ENCODE measurements at regions not wholly inside any gene's neighbourhood (a gene's known extent, or its start where the extent isn't known, plus 50 kb on each side); places are given as distances from the start of the nearest gene placed in this dataset.

- DNase-seq (ENCODE audit: low read depth) = no peak
These were observed 582.6 kb downstream of the SOX6 start for GRCh38 chr11:15773476-15774387.

- DNase-seq (ENCODE audit: low read depth) = no peak
These were observed 581.9 kb downstream of the SOX6 start for GRCh38 chr11:15774388-15774939.

DNA sequence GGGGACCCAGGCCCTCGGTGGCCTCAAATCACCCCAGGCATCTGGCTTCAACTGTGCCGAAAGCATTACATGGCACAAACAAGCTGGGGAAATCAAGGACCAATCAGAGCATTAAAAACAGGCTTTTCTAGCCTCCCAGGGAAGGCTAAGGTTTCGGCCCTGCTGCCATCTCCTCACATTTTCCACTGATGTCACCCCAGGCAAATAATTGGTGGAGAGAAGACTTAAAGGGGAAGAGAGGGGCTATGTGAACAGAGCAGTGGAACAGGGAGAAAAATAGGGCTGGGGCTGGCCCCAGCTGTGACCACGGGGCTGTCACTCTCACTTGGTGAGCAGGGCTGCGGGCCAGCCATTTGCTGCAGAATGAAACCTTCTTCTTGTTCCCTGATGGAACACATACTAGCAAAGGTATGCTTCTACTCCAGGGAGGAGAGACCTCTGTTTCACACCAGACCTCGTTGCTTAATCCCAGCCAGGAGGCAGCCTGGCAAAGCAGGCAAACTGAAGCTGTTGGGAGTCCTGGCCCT is 581.3 kb downstream of the SOX6 start:
- DNase-seq (ENCODE audit: low read depth) = no peak

DNA sequence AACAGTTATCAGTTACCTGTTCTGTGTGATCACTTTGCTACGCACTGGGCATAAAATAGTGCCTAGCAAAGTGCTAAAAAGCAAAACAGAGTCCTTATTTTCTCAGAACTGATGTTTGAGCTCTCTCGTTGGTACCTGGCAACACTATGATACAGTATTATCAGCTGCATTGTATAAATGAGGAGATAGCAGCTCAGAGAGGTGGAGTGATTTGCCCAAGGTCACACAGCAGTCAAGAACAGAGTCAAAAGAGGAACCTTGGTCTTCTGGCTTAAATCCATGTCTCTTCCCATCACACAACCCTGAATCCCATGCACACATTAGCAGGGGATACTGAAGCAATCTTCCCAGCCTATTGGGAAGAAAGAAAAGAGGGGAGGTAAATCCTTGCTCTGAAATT is 580.5 kb downstream of the SOX6 start:
- no peak for DNase-seq (ENCODE audit: low read depth)

- DNase-seq (ENCODE audit: low read depth) = no peak
These were observed 580.0 kb downstream of the SOX6 start for GRCh38 chr11:15776366-15776765.

- DNase-seq (ENCODE audit: low read depth) = no peak
These were observed 576.8 kb downstream of the SOX6 start for GRCh38 chr11:15779518-15779917.

- DNase-seq (ENCODE audit: low read depth) = no peak
These were observed 576.0 kb downstream of the SOX6 start for GRCh38 chr11:15780382-15780781.

DNA sequence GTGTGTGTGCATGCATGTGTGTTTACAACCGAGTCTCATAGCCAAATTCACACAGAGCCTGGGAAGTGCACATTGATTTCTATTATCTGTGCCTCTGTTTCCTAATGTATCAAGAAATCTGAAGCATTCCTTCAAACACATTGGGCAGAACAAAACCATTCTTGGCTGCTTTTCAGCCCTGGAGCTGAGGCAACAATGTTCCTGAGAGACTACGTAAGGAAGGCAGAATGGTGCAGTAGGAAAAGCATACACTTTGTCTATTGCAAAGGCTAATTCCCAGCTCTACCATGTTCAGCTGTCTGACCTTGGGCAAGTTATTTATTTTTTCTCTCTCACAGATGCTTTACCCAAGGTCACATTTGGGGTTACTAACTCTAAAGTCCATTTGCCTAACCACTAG is 575.5 kb downstream of the SOX6 start:
- no peak for DNase-seq (ENCODE audit: low read depth)

- no peak for DNase-seq (ENCODE audit: low read depth)
These were observed 572.7 kb downstream of the SOX6 start for GRCh38 chr11:15783619-15784018.

GRCh38 chr11:15793043-15793996 is 563.0 kb downstream of the SOX6 start:
- no peak for DNase-seq (ENCODE audit: low read depth)

- DNase-seq (ENCODE audit: low read depth) = no peak
These were observed 561.8 kb downstream of the SOX6 start for GRCh38 chr11:15794361-15795150.

- no peak for DNase-seq (ENCODE audit: low read depth)
These were observed 561.0 kb downstream of the SOX6 start for GRCh38 chr11:15795378-15795777.

GRCh38 chr11:15800111-15800800 is 556.1 kb downstream of the SOX6 start:
- DNase-seq (ENCODE audit: low read depth) = no peak

GRCh38 chr11:15801126-15801525 is 555.2 kb downstream of the SOX6 start:
- no peak for DNase-seq (ENCODE audit: low read depth)

GRCh38 chr11:15801616-15802015 is 554.7 kb downstream of the SOX6 start:
- DNase-seq (ENCODE audit: low read depth) = no peak

- DNase-seq (ENCODE audit: low read depth) = no peak
These were observed 550.6 kb downstream of the SOX6 start for GRCh38 chr11:15805726-15806125.

- DNase-seq (ENCODE audit: low read depth) = no peak
These were observed 550.1 kb downstream of the SOX6 start for GRCh38 chr11:15806217-15806616.

DNA sequence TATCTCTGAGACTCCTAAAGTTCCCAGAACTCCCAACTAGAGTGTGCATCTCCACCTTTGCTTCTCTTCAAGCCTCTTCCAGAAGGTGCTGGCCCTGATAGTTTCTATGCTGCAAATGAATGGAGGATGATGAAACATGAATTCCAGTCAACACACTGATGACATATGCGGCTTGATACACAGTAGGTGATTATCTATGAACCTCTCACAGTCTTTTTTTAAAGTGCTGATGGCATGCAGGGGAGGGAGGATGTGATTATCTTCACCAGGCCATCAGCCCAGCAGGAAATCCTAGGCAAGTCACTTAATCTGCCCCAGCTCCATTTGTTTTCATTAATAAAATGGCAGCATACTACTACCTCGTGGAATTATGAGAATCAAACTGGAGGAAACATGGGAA is 548.5 kb downstream of the SOX6 start:
- no peak for DNase-seq (ENCODE audit: low read depth)

GRCh38 chr11:15810082-15810481 is 546.3 kb downstream of the SOX6 start:
- no peak for DNase-seq (ENCODE audit: low read depth)

DNA sequence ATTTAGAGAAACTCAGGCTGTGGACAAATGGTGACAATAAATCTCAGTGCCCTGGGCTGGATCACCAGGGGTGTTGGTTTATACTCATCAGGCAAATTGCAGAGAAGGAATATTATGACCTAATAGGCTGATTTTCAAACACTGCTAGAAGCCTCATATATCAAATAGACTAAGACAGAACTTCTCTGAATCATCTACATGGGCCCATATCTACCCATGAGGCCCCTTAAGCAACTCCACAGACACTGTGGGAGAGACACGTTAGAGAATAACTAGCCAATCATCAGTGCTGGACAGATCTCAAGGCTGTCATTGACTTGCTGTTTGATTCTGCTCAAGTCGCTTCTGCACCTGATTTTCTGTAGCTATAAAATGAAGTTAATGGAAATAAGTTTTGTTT is 545.8 kb downstream of the SOX6 start:
- DNase-seq (ENCODE audit: low read depth) = no peak

All from stimulated activated CD8-positive, alpha-beta memory T cell treated with anti-CD3 and anti-CD28 coated beads, Interleukin-4, amount 100 ng/mL, for 24 hours (primary cell).